GM12878 (cell line): ENCODE measurements at regions not wholly inside any gene's neighbourhood (a gene's known extent, or its start where the extent isn't known, plus 50 kb on each side); places are given as distances from the start of the nearest gene placed in this dataset.

Experiments used
- CHD2 ChIP-seq: IDR thresholded peaks from 2 replicates; pipeline ENCODE4 v1.6.1; 2011; ENCODE audit warnings: low read depth, low read length, improper control_type of control experiment, borderline replicate concordance
- CTCF ChIP-seq, 3 experiments: IDR thresholded peaks in 2 of 3; conservative IDR thresholded peaks in 1 of 3; 2 replicates each; pipeline ENCODE4 v1.5.1; 2011; ENCODE audit warnings: low read depth in 3 of 3, low read length in 3 of 3, mild to moderate bottlenecking in 3 of 3, control low read depth in 2 of 3, moderate library complexity in 2 of 3, inconsistent platforms in 1 of 3, mixed read lengths in 1 of 3; ENCODE audit not compliant: control insufficient read depth in 2 of 3, insufficient read depth in 1 of 3; ENCODE audit errors: extremely low read depth in 1 of 3
- E2F4 ChIP-seq: IDR thresholded peaks from 2 replicates; pipeline ENCODE4 v1.6.1; 2012; ENCODE audit warnings: low read depth, low read length, improper control_type of control experiment
- POLR2AphosphoS5 ChIP-seq: IDR thresholded peaks from 2 replicates; pipeline ENCODE4 v1.6.1; 2011; ENCODE audit warnings: mild to moderate bottlenecking, low read length, inconsistent platforms
- REST ChIP-seq: IDR thresholded peaks from 2 replicates; pipeline ENCODE4 v1.6.1; 2012; ENCODE audit warnings: mild to moderate bottlenecking, low read depth, low read length

GRCh38 chr18:57855551-57855950 lies 52.4 kb upstream of the ATP8B1 start:
- TF ChIP-seq POLR2AphosphoS5 = no peak
- no peak for TF ChIP-seq CTCF (IDR thresholded peaks at IDR 0.05 in 2 of 3, conservative IDR thresholded peaks at IDR 0.05 in 1 of 3; ENCODE audit: control insufficient read depth in 2 of 3, extremely low read depth in 1 of 3, insufficient read depth in 1 of 3, low read depth in 3 of 3, low read length in 3 of 3)
- no peak for TF ChIP-seq CHD2
- no peak for TF ChIP-seq E2F4
- no peak for TF ChIP-seq REST
